ENCODE measurements at regions not wholly inside any gene's neighbourhood (a gene's known extent, or its start where the extent isn't known, plus 50 kb on each side); places are given as distances from the start of the nearest gene placed in this dataset.

GRCh38 chr5:167453246-167454030 lies 838.0 kb upstream of the WWC1 start:
- no peak for DNase-seq
- Mint-ChIP-seq H3K4me3 (no peak overlapping the region), H3K9me3 (peaks cover 0 to 22% (median 2%) of the 10 kb centered on the region in 9 donors), H3K36me3 (no peaks in the 10 kb centered on the region), H3K4me1 (no peaks in the 10 kb centered on the region), H3K27ac (no peak overlapping the region), H3K27me3 (no peaks in the 10 kb centered on the region)
- POLR2A ChIA-PET = no interaction called here
- ATAC-seq = no peak

- DNase-seq = no peak
- Mint-ChIP-seq H3K9me3 (peaks cover 0 to 30% (median 6%) of the 10 kb centered on the region in 9 donors), H3K4me1 (peaks cover 0 to 1% (median 0%) of the 10 kb centered on the region in 4 donors), H3K36me3 (no peaks in the 10 kb centered on the region), H3K27ac (no peak overlapping the region), H3K4me3 (no peak overlapping the region), H3K27me3 (peaks cover 0 to 3% (median 0%) of the 10 kb centered on the region in 5 donors)
- POLR2A ChIA-PET = no interaction called here
- ATAC-seq = no peak
These were observed 833.0 kb upstream of the WWC1 start for GRCh38 chr5:167458412-167458811.

- Mint-ChIP-seq H3K27me3 (peaks cover 0 to 3% (median 0%) of the 10 kb centered on the region in 5 donors), H3K4me1 (peaks cover 0 to 1% (median 0%) of the 10 kb centered on the region in 4 donors), H3K4me3 (no peak overlapping the region), H3K9me3 (peaks cover 0 to 20% (median 6%) of the 10 kb centered on the region in 9 donors), H3K27ac (no peak overlapping the region), H3K36me3 (no peaks in the 10 kb centered on the region)
- POLR2A ChIA-PET = no interaction called here
- DNase-seq (no peak), ATAC-seq (no peak)
These were observed 830.9 kb upstream of the WWC1 start for GRCh38 chr5:167460449-167461020.

GRCh38 chr5:167463939-167464338 lies 827.5 kb upstream of the WWC1 start:
- peaks cover 0 to 1% (median 0%) of the 10 kb centered on the region in 4 donors for H3K4me1 Mint-ChIP-seq
- H3K27me3 Mint-ChIP-seq = peaks cover 0 to 3% (median 0%) of the 10 kb centered on the region in 5 donors
- H3K36me3 Mint-ChIP-seq = peaks cover 0 to 5% (median 0%) of the 10 kb centered on the region in 3 donors
- ATAC-seq (no peak), DNase-seq (no peak)
- no peak overlapping the region for H3K27ac Mint-ChIP-seq
- no peak overlapping the region for H3K4me3 Mint-ChIP-seq
- POLR2A ChIA-PET = no interaction called here
- peaks cover 4 to 10% (median 7%) of the 10 kb centered on the region in 9 donors for H3K9me3 Mint-ChIP-seq

- Mint-ChIP-seq H3K9me3 (peaks cover 3 to 11% (median 8%) of the 10 kb centered on the region in 9 donors), H3K27me3 (peaks cover 0 to 3% (median 0%) of the 10 kb centered on the region in 5 donors), H3K27ac (no peak overlapping the region), H3K4me1 (peaks cover 0 to 1% (median 0%) of the 10 kb centered on the region in 4 donors), H3K36me3 (peaks cover 0 to 5% (median 0%) of the 10 kb centered on the region in 3 donors), H3K4me3 (no peak overlapping the region)
- DNase-seq = no peak
- ATAC-seq = no peak
- POLR2A ChIA-PET = no interaction called here
These were observed 824.5 kb upstream of the WWC1 start for GRCh38 chr5:167466992-167467391.

- no peak for DNase-seq
- H3K4me3 Mint-ChIP-seq = no peak overlapping the region
- H3K36me3 Mint-ChIP-seq = no peaks in the 10 kb centered on the region
- peaks cover 0 to 9% (median 0%) of the 10 kb centered on the region in 9 donors for H3K9me3 Mint-ChIP-seq
- no peaks in the 10 kb centered on the region for H3K27me3 Mint-ChIP-seq
- no peaks in the 10 kb centered on the region for H3K4me1 Mint-ChIP-seq
- ATAC-seq = no peak
- POLR2A ChIA-PET = no interaction called here
- H3K27ac Mint-ChIP-seq = no peak overlapping the region
These were observed 818.8 kb upstream of the WWC1 start for GRCh38 chr5:167472566-167473108.

- H3K27me3 Mint-ChIP-seq = no peaks in the 10 kb centered on the region
- no peak overlapping the region for H3K27ac Mint-ChIP-seq
- DNase-seq (no peak), ATAC-seq (no peak)
- H3K4me1 Mint-ChIP-seq = no peaks in the 10 kb centered on the region
- H3K36me3 Mint-ChIP-seq = no peaks in the 10 kb centered on the region
- peaks cover 0 to 9% (median 0%) of the 10 kb centered on the region in 9 donors for H3K9me3 Mint-ChIP-seq
- POLR2A ChIA-PET = no interaction called here
- no peak overlapping the region for H3K4me3 Mint-ChIP-seq
These were observed 813.3 kb upstream of the WWC1 start for GRCh38 chr5:167478188-167478587.

- no peaks in the 10 kb centered on the region for H3K4me1 Mint-ChIP-seq
- no peak overlapping the region for H3K27ac Mint-ChIP-seq
- peaks cover 0 to 16% (median 5%) of the 10 kb centered on the region in 9 donors for H3K9me3 Mint-ChIP-seq
- H3K27me3 Mint-ChIP-seq = no peaks in the 10 kb centered on the region
- POLR2A ChIA-PET = no interaction called here
- H3K36me3 Mint-ChIP-seq = no peaks in the 10 kb centered on the region
- H3K4me3 Mint-ChIP-seq = no peak overlapping the region
- ATAC-seq = no peak
- DNase-seq = no peak
These were observed 811.7 kb upstream of the WWC1 start for GRCh38 chr5:167479779-167480178.

- POLR2A ChIA-PET = no interaction called here
- Mint-ChIP-seq H3K27ac (no peak overlapping the region), H3K27me3 (no peaks in the 10 kb centered on the region), H3K4me3 (no peak overlapping the region), H3K4me1 (no peaks in the 10 kb centered on the region), H3K9me3 (peaks cover 0 to 16% (median 5%) of the 10 kb centered on the region in 9 donors), H3K36me3 (no peaks in the 10 kb centered on the region)
- ATAC-seq = no peak
- no peak for DNase-seq
These were observed 810.1 kb upstream of the WWC1 start for GRCh38 chr5:167481345-167481744.

- H3K9me3 Mint-ChIP-seq = peaks cover 0 to 24% (median 3%) of the 10 kb centered on the region in 9 donors
- H3K4me1 Mint-ChIP-seq = no peaks in the 10 kb centered on the region
- DNase-seq (no peak), ATAC-seq (no peak)
- POLR2A ChIA-PET = no interaction called here
- H3K36me3 Mint-ChIP-seq = no peaks in the 10 kb centered on the region
- no peaks in the 10 kb centered on the region for H3K27me3 Mint-ChIP-seq
- no peak overlapping the region for H3K27ac Mint-ChIP-seq
- no peak overlapping the region for H3K4me3 Mint-ChIP-seq
These were observed 808.9 kb upstream of the WWC1 start for GRCh38 chr5:167482555-167482954.

- peaks cover 0 to 43% (median 5%) of the 10 kb centered on the region in 9 donors for H3K9me3 Mint-ChIP-seq
- POLR2A ChIA-PET = no interaction called here
These were observed 806.2 kb upstream of the WWC1 start for GRCh38 chr5:167485061-167485774.

GRCh38 chr5:167488371-167488770 lies 803.1 kb upstream of the WWC1 start:
- no peak overlapping the region for H3K4me3 Mint-ChIP-seq
- POLR2A ChIA-PET = no interaction called here
- no peaks in the 10 kb centered on the region for H3K4me1 Mint-ChIP-seq

More at GRCh38 chr5:167485061-167485774, 806.2 kb upstream of the WWC1 start:
- DNase-seq = no peak
- ATAC-seq = no peak
- Mint-ChIP-seq H3K4me3 (no peak overlapping the region), H3K27me3 (no peaks in the 10 kb centered on the region), H3K27ac (no peak overlapping the region), H3K36me3 (no peaks in the 10 kb centered on the region), H3K4me1 (no peaks in the 10 kb centered on the region)

GRCh38 chr5:167489202-167489601 lies 802.2 kb upstream of the WWC1 start:
- no peak for DNase-seq
- Mint-ChIP-seq H3K27me3 (no peaks in the 10 kb centered on the region), H3K4me3 (no peak overlapping the region), H3K9me3 (peaks cover 0 to 50% (median 7%) of the 10 kb centered on the region in 9 donors), H3K36me3 (no peaks in the 10 kb centered on the region), H3K4me1 (no peaks in the 10 kb centered on the region), H3K27ac (no peak overlapping the region)
- no peak for ATAC-seq
- POLR2A ChIA-PET = no interaction called here

More at GRCh38 chr5:167488371-167488770, 803.1 kb upstream of the WWC1 start:
- Mint-ChIP-seq H3K36me3 (no peaks in the 10 kb centered on the region), H3K27me3 (no peaks in the 10 kb centered on the region), H3K27ac (no peak overlapping the region), H3K9me3 (peaks cover 0 to 45% (median 6%) of the 10 kb centered on the region in 9 donors)
- no peak for ATAC-seq
- no peak for DNase-seq
